ENCODE measurements at regions not wholly inside any gene's neighbourhood (a gene's known extent, or its start where the extent isn't known, plus 50 kb on each side); places are given as distances from the start of the nearest gene placed in this dataset.

DNA sequence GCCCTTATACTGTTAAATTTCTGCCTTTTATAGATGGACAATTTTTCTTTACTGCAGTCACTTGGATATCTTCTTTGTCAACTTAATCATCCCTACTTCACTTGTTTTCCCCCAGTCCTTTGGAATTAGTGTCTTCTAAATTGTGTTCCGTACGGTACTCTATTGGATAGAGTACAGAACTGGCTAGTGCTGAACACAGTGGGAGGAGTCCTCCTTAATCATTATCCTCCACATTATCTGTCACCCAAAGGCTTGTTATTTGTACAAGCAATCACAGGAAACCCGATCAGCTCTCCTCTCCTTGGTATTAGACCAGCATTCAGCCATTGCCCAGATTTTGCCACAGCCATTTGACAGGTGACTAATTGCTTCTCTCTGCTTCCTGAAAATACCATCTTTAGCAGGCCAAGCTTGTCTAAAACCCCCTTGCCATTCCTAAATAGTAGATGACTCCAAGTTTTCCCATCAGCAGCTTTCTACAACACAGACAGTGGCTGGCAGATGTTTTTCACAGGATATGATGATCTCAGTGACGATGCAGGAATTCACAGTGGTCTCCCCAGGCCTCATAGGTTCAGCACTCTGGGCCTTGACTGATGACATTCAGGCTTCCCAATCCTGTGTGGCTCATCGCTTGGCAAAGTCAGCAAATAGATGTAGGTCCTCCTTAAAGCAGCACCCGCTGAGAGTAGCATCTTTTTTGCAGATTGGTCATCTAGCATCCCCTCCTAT, 216.0 kb upstream of the RGS6 start:
- H3K4me1 Mint-ChIP-seq: peaks cover 0 to 5% of the 10 kb centered on the region in 2 donors
- no peaks in the 10 kb centered on the region for H3K27me3 Mint-ChIP-seq
- H3K36me3 Mint-ChIP-seq: peaks cover 41 to 70% of the 10 kb centered on the region in 2 donors
- no peak overlapping the region for H3K27ac Mint-ChIP-seq
- H3K4me3 Mint-ChIP-seq: no peak overlapping the region
- no peak for ATAC-seq (replicated peaks)
- no peak for DNase-seq
- H3K9me3 Mint-ChIP-seq: no peaks in the 10 kb centered on the region

DNA sequence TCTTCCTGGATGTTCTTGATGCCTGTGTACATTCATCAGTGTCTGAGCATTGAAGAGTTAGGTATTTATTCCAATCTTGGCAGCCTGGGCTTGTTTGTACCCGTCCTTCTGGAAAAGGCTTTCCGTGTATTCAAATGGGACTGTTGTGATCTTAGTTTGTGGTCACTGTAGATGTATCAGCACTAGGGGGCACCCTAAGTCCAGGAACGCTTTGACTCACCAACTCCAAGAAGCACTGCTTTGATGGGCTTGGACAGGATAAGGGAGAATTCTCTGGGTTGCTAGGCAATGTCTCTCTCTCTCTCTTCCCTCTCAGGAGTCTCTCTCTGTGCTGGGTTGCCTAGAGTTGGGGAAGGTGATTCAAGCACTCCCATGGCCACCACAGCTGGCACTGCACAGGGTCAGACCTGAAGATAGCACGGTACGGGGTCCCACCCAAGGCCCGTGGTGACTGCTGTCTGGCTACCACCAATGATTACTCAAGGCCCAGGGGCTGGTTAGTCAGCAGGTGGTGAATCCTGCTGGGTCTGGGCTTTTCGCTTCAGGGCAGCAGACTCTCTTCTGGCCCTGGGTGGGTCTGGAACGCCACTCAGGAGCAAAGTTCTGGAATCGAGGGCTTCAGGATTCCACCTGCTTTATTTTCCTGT, 211.1 kb upstream of the RGS6 start:
- Mint-ChIP-seq H3K4me1 (peaks cover 0 to 3% of the 10 kb centered on the region in 2 donors), H3K36me3 (peaks cover 56 to 77% of the 10 kb centered on the region in 2 donors), H3K9me3 (no peaks in the 10 kb centered on the region), H3K27ac (peak overlapping the region; percentile 4), H3K27me3 (no peaks in the 10 kb centered on the region), H3K4me3 (no peak overlapping the region)
- no peak for DNase-seq
- peak; percentile 53 to 63 for ATAC-seq (replicated peaks)

DNA sequence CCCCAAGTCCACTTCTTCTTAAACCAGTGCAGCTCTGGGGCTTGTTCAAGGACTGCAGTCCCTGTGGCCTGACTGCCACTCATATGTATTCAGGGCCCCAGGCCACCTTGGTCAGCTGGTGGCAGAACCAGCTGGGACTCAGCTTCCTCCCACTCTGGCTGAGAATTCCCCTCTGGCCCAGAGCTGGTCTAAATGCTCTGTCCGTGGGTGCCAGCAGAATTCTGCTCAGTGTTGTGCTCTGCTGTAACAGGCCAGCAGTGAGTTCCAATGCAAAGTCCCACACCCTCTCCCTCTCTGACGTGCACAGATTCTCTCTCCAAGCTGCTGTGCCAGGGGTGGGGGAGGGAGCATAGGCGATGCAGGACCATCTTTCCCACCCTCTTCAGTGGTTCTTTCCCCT, 210.4 kb upstream of the RGS6 start:
- no peak for DNase-seq
- Mint-ChIP-seq H3K36me3 (peaks cover 53 to 73% of the 10 kb centered on the region in 2 donors), H3K4me3 (no peak overlapping the region), H3K4me1 (peaks cover 0 to 3% of the 10 kb centered on the region in 2 donors), H3K27me3 (no peaks in the 10 kb centered on the region), H3K9me3 (no peaks in the 10 kb centered on the region), H3K27ac (no peak overlapping the region)
- peak in 1 of 2 donors; percentile 12 for ATAC-seq (replicated peaks)

DNA sequence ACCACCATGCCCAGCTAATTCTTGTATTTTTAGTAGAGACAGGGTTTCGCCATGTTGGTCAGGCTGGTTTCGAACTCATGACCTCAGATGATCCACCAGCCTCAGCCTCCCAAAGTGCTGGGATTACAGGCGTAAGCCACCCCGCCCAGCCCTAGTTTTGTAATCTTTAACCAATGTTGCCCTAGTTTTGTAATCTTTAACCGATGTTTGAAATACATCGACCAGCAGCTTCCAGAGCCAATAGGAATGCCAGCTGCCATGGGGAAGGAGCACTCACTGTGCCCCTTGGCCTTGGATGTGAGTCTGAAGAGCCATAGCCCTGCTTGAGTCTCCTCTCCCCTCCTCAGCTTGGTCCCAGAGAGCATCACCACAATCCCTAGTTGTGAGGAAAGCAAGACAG, 209.3 kb upstream of the RGS6 start:
- DNase-seq: no peak
- H3K36me3 Mint-ChIP-seq: peaks cover 50 to 72% of the 10 kb centered on the region in 2 donors
- no peaks in the 10 kb centered on the region for H3K9me3 Mint-ChIP-seq
- peaks cover 0 to 3% of the 10 kb centered on the region in 2 donors for H3K4me1 Mint-ChIP-seq
- no peak for ATAC-seq (replicated peaks)
- H3K27me3 Mint-ChIP-seq: no peaks in the 10 kb centered on the region
- H3K27ac Mint-ChIP-seq: peak overlapping the region; percentile 28
- H3K4me3 Mint-ChIP-seq: no peak overlapping the region

DNA sequence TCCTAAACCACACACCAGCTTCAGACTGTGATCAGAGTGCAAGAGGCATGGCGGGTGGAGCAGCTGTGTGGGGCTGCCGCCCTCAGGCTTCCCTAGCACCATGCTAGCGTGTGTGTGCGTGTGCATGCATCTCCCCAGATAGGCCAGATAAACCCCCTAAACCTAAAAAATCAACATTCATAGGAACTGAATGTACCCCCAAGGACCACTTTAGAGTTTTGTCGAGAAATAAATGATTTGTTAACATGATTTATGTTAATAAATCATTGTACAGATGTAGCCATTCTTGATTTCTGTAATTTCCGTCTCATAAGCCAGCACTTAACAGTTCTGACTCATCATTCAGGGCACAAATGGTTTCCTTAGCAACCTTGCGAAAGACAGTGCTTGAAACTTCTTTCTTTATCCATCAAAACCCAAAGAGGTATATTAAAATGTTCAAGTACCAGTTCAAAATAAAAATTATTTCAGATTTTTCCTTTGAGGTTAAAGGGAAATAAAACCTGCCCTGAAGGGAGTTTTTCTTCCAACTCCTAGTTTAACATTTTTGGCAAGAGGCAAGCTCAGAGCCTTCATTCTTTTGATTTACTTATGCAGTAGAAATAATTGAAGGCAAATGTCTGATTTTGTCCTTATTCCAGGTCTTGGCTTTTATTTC, 206.2 kb upstream of the RGS6 start:
- Mint-ChIP-seq H3K4me3 (no peak overlapping the region), H3K4me1 (peaks cover 0 to 2% of the 10 kb centered on the region in 2 donors), H3K27me3 (no peaks in the 10 kb centered on the region), H3K36me3 (peaks cover 54 to 80% of the 10 kb centered on the region in 2 donors), H3K9me3 (no peaks in the 10 kb centered on the region), H3K27ac (peak overlapping the region; percentile 32)
- no peak for ATAC-seq (replicated peaks)
- no peak for DNase-seq

DNA sequence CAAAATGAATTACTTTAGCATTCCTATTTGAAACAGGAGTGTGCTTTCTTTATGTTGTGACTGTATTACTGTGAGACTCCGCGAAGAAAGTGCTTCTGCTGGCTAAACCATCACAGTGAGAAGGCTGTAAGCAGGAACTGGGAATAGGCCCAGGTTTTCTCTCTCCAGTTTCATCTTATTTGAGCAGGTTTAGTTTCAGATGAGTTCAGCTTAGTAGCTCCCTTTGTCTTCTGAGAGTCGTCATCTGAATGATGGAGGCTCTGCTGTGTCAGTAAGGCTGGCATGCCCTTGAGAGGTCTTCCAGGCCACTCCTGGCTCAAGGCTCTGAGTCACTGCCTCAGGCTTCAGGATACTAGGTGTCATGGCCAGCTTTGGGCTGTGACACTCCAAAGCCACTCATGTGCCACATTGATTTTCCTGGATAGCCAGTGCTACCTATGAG, 205.6 kb upstream of the RGS6 start:
- DNase-seq (no peak), ATAC-seq (replicated peaks) (no peak)
- H3K27ac Mint-ChIP-seq: peak overlapping the region; percentile 77
- H3K9me3 Mint-ChIP-seq: no peaks in the 10 kb centered on the region
- no peaks in the 10 kb centered on the region for H3K27me3 Mint-ChIP-seq
- H3K4me3 Mint-ChIP-seq: no peak overlapping the region
- H3K36me3 Mint-ChIP-seq: peaks cover 56 to 82% of the 10 kb centered on the region in 2 donors
- peaks cover 0 to 2% of the 10 kb centered on the region in 2 donors for H3K4me1 Mint-ChIP-seq

DNA sequence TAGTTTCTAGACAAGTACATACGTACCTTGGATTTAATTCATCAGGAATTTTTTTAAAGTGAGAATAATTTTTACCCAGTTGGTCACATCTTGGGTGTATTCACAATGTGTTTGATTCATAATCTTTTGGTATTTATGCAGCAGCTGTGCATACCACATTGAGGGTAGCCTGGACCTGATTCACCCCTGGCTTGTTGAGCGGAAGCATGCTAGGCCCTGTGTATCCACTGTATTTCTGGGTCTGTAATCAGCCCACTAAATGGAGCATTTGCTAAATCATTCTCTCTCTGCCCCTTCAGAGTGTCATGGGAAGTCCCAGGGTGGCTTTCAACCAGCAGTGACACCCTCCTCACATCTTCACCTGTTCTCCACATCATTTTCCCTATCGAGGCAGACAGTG, 203.8 kb upstream of the RGS6 start:
- no peak overlapping the region for H3K27ac Mint-ChIP-seq
- H3K4me1 Mint-ChIP-seq: peaks cover 0 to 2% of the 10 kb centered on the region in 2 donors
- no peaks in the 10 kb centered on the region for H3K27me3 Mint-ChIP-seq
- H3K4me3 Mint-ChIP-seq: no peak overlapping the region
- no peak for ATAC-seq (replicated peaks)
- H3K36me3 Mint-ChIP-seq: peaks cover 56 to 79% of the 10 kb centered on the region in 2 donors
- DNase-seq: no peak
- H3K9me3 Mint-ChIP-seq: no peaks in the 10 kb centered on the region

DNA sequence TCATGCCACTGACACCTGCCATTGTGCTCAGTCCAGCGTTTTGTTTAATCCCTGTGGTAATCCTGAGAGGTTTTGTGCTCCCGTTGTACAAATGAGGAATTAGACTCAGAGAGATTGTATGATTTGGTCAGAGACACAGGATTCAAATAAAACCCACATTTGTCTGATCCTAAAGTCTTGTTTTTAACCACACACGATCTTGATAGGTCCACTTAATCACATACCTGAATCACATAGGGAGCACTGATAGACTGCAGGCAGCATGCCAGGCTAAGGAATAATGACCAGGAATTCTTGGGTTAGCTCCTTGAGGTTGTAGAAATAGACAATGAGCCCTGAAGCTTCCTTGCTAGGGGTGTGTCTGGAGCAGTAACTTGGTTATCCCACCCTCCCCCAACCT, 202.6 kb upstream of the RGS6 start:
- no peak for DNase-seq
- H3K36me3 Mint-ChIP-seq: peaks cover 54 to 85% of the 10 kb centered on the region in 2 donors
- H3K9me3 Mint-ChIP-seq: no peaks in the 10 kb centered on the region
- H3K4me1 Mint-ChIP-seq: peaks cover 0 to 2% of the 10 kb centered on the region in 2 donors
- no peak overlapping the region for H3K27ac Mint-ChIP-seq
- no peak for ATAC-seq (replicated peaks)
- H3K4me3 Mint-ChIP-seq: no peak overlapping the region
- no peaks in the 10 kb centered on the region for H3K27me3 Mint-ChIP-seq

DNA sequence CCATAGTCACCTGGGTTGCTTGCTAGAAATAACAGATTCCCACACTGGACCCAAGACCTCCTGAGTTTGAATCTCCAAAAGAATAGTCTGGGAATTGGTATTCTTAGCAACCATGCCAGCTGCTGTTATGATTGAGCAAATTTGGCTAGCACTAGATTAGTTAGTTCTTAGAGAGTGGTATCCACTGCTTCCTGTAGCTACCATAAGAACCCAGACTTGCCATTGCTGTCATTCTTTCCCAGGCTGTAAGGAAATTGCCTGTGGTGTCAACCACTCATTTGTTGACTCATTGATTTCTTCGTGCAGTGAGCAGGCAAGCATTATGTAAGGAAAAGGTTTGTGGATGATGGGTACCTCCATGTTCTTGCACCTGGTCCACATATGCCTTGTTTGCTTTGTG, 201.8 kb upstream of the RGS6 start:
- H3K9me3 Mint-ChIP-seq: no peaks in the 10 kb centered on the region
- H3K36me3 Mint-ChIP-seq: peaks cover 48 to 79% of the 10 kb centered on the region in 2 donors
- DNase-seq (no peak), ATAC-seq (replicated peaks) (no peak)
- peaks cover 0 to 2% of the 10 kb centered on the region in 2 donors for H3K4me1 Mint-ChIP-seq
- no peak overlapping the region for H3K4me3 Mint-ChIP-seq
- no peak overlapping the region for H3K27ac Mint-ChIP-seq
- no peaks in the 10 kb centered on the region for H3K27me3 Mint-ChIP-seq

DNA sequence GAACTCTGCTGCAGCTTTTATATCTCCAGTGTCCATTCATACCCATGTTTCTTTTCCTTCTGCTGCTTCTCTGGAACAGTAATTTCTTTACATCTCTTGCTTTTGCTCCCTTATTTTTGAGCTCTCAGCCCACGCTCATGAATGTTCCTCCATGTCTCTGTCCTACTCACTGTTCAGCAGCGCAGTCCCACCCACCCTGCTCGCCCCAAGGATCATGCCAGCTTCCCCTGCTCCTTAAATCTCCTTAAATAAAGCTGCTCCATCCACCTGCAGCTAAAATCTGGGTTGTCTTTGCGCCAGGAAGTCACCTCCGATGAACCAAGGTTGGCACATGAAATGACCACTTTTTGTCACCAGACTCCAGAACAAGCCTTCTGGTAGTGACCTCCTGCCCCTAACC, 201.1 kb upstream of the RGS6 start:
- H3K9me3 Mint-ChIP-seq: no peaks in the 10 kb centered on the region
- DNase-seq (no peak), ATAC-seq (replicated peaks) (no peak)
- no peak overlapping the region for H3K4me3 Mint-ChIP-seq
- peaks cover 0 to 2% of the 10 kb centered on the region in 2 donors for H3K4me1 Mint-ChIP-seq
- peak overlapping the region; percentile 79 for H3K27ac Mint-ChIP-seq
- H3K36me3 Mint-ChIP-seq: peaks cover 50 to 76% of the 10 kb centered on the region in 2 donors
- no peaks in the 10 kb centered on the region for H3K27me3 Mint-ChIP-seq

DNA sequence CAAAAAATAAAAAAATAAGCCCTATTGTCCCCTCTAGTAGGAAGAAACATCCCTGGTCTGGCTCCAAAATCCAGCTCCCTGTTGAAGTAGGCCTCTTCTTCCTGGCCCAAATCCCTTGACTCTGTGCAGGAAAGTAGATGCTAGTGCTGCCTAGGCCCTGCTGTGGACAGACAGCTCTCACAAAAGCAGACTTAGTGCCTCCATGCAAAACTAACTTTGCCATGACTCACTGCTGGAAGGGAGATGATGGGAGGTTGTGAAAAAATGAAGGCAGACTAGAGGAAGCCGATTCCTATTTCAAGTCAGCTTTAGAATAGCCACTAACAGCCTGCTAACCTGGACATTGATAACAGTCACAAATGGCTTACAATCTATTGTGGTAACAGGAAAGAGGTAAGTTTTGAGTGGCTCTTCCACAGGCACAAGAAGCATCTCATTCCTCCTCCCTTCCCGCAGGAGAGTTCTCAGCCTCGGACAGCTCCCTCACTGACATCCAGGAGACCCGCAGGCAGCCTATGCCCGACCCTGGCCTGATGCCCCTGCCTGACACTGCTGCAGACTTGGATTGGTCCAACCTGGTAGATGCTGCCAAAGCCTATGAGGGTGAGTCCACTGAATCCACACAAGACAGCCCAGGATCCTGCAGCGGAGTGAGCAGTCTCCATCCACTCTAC, 198.9 kb upstream of the RGS6 start:
- Mint-ChIP-seq H3K36me3 (peaks cover 53 to 82% of the 10 kb centered on the region in 2 donors), H3K27me3 (no peaks in the 10 kb centered on the region), H3K4me1 (peaks cover 0 to 2% of the 10 kb centered on the region in 2 donors), H3K4me3 (no peak overlapping the region), H3K27ac (no peak overlapping the region), H3K9me3 (no peaks in the 10 kb centered on the region)
- no peak for DNase-seq
- ATAC-seq (replicated peaks): no peak

DNA sequence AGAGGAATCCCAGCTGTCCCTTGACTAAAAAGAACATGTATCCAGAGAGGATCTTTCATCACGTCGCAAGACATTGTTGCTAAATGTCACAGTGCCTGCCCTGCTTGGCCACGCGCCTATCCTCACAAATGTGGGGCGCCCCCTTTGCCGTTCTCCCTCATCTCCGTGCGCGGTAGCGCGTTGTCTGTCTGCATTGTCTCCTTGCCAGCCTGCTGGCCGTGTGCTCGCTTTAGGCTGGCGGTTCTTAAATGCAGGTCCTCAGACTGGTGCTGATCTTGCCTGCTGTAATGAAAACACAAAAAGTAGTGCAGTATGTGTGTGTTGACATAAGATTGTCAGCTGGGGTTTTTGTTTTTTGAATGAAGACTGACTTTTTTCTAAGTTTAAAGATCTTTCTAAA, 198.2 kb upstream of the RGS6 start:
- no peaks in the 10 kb centered on the region for H3K9me3 Mint-ChIP-seq
- H3K36me3 Mint-ChIP-seq: peaks cover 49 to 81% of the 10 kb centered on the region in 2 donors
- ATAC-seq (replicated peaks): no peak
- no peak overlapping the region for H3K4me3 Mint-ChIP-seq
- no peaks in the 10 kb centered on the region for H3K27me3 Mint-ChIP-seq
- no peak overlapping the region for H3K27ac Mint-ChIP-seq
- peaks cover 0 to 2% of the 10 kb centered on the region in 2 donors for H3K4me1 Mint-ChIP-seq
- no peak for DNase-seq

DNA sequence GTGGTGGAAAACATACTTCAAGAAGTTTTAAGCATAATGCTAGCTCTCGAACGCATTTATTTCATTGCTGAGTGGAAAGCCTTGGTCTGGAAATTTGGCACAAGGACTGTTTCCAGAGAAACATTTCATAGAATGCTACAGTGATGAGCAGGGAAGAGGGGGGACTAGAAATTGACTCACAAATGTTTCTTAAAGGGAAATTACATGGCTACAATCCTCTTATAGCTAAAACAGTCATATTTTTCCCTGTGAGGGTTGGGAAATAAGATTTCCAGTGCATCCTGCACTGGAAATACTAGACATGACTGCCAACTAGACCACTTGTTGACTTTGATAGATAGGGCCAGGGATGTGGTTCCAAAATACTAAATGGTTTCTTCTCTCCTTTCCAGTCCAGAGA, 197.3 kb upstream of the RGS6 start:
- ATAC-seq (replicated peaks) (no peak), DNase-seq (no peak)
- peak overlapping the region; percentile 69 for H3K27ac Mint-ChIP-seq
- H3K27me3 Mint-ChIP-seq: no peaks in the 10 kb centered on the region
- H3K36me3 Mint-ChIP-seq: peaks cover 44 to 79% of the 10 kb centered on the region in 2 donors
- H3K9me3 Mint-ChIP-seq: no peaks in the 10 kb centered on the region
- H3K4me1 Mint-ChIP-seq: peaks cover 0 to 2% of the 10 kb centered on the region in 2 donors
- no peak overlapping the region for H3K4me3 Mint-ChIP-seq

DNA sequence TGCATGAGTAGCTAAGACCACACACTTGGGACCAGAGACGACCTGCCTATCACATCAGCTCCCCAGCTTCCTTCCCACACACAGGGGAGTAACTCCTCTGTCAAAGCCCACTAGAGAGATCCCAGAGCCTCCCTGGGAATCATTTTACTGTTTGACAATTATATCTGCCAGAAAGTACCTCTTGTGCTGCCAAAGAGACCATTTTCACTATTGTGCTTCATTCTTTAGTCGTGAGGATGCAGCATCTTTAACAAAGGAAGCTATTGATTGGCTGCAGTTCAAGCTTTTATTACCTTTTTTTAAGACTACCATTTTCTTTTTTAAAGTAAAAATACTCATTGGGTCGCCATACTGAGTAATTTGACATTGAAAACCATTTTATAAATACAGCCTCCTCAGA, 194.5 kb upstream of the RGS6 start:
- Mint-ChIP-seq H3K27me3 (no peaks in the 10 kb centered on the region), H3K4me3 (no peak overlapping the region), H3K4me1 (no peaks in the 10 kb centered on the region), H3K36me3 (peaks cover 29 to 63% of the 10 kb centered on the region in 2 donors), H3K27ac (no peak overlapping the region), H3K9me3 (no peaks in the 10 kb centered on the region)
- ATAC-seq (replicated peaks) (no peak), DNase-seq (no peak)

Measured in stimulated activated naive B cell treated with anti-CD40 and anti-IgM and Interleukin-4, amounts not matched to agents 10 μg/mL and 1 μg/mL and 100 μg/mL, for 72 hours (primary cell).